NCI-H510A (cell line): ENCODE measurements at regions not wholly inside any gene's neighbourhood (a gene's known extent, or its start where the extent isn't known, plus 50 kb on each side); places are given as distances from the start of the nearest gene placed in this dataset.

Experiments used
- DNase-seq: peaks from one replicate; lab custom pipeline; 2025; lab: John Stamatoyannopoulos, UW

DNA sequence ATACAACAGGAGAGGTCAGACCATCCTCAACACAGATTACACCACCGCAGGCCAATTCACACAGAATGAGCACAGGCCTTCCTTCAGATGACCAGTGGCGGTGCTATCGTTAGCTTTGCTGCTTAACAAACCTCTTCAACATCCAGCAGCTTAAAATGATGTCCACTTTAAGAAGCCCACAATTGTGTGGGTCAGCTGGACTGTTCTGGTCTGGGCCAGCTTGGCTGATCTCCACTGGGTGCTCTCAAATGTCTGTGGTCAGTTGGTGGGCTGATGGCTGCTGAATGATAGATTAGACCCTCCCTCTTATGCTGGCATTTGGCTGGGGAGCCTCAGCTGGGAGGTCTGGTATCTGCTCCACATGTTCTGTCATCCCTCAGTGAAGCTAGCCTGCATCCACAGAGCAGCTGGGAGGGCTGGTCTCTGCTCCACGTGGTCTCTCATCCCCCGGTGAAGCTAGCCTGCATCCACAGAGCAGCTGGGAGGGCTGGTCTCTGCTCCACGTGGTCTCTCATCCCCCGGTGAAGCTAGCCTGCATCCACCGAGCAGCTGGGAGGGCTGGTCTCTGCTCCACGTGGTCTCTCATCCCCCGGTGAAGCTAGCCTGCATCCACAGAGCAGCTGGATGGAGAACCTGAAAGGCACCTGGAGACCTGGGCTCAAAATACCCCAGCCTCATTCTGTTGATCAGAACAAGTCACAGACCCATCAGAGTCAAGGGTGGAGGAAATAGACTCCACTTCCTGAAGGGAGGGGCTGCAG, 203.6 kb upstream of the DIO3 start:
- DNase-seq, result no peak

DNA sequence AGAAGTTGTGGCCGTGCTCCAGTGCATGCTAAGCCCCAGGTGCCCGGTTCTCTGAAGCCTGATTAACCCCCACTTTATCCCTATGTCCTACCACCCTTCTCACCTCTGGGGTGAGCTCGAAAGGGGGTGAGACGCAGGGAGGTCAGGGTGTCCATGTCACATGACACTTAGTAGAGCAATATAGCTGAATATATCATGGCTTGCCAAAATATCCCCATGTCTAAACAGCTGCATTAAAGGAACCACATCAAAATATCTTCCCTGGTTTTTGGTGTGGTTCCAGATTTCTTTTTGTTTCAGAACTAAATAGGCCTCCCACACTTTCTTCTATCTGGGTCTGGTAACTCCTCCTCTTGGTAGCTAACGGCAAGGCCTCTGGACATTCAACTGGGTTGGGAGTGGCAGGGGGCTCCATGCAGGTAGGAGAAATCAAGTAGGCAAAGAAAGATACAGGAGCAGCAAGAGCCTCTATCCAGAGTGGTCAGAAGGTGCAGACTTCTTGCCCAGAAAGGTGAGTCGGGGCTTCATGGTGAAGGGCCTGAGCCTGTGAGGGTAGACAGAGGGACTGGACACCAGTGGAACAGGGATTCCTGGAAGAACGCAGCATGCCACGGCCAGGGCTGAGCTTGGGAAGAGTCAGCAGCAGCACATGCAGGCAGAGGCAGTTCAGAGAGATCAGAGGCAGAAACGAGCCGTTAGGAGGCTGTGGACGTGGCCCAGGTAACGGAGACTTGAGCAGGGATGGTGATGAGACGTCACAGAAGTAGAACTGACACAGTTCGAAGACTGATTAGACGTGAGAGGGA, 202.8 kb upstream of the DIO3 start:
- DNase-seq, result no peak

DNA sequence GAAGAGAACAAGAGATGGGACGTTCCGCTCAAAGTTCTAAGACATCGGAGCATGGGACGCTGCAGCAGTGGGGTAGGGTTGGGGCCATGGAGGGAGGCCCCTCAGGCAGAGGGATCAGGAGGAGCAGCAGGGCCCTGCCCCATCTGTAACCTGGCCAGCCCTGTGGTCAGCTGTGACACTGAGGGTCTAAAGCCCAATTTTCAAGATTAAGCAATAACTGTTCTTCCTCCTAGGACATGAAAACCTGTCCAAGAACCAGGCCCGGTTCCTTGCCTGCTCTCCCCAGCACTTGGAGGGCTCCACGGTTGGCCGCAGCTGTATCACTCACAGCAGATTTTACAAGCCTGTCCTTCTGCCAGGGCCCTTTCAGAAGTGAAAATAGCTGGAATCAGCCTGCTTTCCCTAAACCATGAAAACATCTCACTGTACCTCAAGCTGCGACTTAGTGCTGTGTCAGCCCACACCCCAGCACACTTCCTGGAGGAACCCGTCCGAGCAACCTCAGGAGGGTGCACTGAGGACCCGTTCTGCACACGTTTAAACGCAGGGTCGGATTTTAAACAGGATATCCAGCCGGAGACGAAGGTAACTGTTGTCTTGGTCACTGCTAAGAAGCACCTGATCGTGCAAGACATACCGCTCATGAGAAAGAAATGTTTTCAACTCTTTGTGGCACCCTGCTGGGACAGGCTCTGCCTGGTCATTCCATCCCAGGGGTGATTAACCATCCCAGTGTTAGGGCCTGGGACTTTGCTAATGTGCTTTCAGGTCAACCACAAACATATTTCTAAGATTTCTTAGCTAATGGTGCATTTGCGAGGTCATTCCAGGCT, 201.9 kb upstream of the DIO3 start:
- no peak for DNase-seq

DNA sequence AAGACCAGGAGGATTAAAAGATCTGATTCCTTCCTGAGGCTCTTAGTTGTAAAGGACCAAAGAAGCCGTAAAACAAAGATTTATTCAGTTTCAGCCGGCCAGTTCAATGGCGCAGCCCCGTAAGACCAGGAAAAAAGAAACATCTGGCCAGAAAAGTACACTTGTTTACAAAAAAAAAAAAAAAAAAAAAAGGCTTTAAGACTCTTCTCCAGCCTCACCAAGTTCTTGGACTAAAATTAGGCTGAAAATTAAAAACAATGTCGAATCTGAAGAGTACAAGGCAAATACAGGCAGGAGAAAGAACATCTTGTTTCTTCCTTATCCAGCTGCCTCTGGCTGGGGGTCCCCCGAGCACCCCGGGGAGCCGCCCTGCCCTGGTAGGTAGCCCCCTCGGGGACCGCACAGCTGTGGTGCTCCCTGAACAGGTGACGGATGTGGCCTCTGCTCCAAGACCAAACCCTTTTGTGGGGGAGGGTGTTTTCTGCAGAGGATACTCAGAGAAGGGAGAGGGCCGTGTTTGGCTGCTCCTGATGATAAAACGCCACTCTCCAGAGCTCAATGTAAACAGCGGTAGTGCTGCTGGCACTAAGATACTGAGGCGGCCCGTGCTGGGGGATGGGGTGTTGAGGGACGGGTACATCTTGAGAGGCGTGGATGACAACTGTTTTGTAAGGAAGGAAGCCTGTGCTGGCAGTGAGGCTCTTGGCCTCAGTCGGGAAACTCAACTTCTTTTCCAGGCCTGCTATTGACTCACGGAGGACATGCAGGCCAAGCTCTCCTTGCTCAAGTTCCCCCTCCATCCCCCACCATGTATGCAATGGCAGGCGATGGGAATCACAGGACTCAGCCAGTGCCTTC, 201.0 kb upstream of the DIO3 start:
- DNase-seq, result peak; percentile 78

DNA sequence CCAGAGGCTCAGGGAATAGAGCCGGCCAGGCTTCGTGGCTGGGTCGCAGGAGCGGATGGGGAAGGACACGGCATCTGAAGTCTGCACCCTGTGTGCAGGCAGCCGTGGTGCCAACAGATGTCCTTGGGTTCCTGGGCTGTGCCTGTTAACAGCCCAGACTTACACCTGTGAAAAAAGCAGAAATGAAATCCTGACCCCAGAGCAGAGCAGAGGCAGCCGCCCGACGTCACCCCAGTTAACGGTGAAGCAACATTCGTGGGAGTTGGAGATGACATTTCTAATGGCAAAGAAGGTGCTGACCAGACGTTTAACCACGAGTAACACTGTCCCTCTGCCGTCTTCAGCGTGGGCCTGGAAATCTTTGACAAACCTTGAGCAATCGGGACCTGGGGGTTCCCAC, 200.3 kb upstream of the DIO3 start:
- no peak for DNase-seq

DNA sequence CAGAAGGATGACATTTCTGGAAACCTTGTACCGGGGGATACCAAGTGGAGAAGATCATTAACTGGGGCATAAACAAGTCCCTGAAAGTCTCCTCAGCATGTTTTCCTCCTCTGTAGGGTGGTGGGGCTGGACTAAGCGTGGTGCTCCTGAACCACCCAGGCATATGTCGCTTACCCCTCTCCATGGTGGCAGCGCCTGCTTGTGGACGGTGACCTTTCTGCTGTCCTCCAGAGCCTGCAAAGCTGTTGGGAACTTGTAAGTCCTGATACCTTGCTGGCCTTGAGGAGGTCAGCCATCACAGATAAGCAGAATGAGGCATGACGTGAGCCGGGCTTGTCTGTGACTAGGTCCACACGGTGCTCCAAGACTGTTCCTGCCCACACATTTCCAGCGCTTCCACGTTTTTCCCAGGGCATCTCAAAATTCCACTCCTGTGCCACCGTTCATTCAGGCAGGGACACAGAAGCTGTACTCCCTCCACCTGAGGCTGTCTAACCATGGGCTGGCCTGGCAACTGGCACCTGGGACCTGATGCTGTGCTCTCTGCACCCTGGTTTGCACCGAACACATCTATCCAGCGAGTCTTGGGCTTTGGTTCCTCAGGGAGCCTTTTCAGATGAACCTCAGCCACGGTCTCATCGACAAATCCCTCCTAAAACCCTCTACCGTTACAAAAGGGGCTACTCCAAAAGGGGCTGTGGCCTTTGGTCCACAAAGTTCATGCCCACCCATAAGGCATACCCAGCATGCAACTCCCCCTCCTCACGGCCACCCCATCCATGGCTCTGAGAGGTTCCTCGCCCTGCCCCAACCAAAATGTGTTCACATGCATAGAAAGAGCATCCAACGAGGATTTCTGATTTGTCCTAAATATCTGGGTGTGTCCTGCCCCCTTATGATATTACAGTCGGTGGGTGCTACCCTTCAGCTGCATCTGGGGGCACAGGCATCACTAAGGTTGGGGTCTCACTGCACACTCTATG, 199.6 kb upstream of the DIO3 start:
- no peak for DNase-seq

DNA sequence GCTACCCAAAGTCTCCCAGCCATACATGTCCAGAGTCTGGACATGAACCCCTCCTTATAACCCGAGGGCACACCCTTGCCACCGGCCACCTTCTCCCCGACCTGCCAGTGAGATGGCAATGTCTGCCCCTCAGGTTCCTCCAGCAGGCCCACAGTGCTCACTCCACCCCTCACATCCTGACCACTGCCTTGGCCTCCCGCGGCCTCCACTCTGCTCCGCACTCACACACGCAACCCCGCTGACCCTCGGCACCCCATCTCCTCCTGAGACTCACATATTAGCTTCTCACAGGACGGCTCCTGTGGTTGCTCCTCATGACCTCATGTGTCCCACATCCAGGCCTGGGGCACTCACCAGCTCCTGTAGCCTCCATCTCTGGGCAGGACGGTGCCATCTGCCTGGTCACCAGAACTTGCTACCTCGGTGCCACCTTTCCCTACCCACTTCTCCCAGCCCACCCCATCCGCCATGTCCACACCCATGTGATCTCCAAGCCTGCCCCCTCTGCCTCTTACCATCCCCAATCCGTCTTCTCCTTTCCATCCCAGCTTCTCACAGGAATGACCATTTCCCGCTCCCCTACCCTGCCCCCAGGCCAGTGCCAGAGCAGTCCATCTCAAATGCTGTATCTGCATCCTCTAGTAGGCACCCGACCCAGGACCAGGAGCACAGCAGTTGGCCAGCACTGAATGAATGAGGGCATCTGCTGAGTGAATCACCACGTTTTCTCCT, 198.6 kb upstream of the DIO3 start:
- no peak for DNase-seq

DNA sequence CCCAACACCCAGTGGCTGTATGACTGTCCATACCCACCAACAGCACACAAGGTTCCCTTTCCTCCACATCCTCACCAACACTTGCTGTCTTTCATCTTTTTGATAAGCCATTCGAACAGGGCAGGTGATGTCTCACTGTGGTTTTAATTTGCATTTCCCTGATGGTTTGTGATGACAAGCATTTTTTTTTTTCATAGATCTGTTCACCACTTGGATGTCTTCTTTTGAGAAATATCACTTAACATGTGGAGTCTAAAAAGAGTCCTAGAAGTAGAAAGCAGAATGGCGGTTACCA, 198.1 kb upstream of the DIO3 start:
- DNase-seq, result no peak

DNA sequence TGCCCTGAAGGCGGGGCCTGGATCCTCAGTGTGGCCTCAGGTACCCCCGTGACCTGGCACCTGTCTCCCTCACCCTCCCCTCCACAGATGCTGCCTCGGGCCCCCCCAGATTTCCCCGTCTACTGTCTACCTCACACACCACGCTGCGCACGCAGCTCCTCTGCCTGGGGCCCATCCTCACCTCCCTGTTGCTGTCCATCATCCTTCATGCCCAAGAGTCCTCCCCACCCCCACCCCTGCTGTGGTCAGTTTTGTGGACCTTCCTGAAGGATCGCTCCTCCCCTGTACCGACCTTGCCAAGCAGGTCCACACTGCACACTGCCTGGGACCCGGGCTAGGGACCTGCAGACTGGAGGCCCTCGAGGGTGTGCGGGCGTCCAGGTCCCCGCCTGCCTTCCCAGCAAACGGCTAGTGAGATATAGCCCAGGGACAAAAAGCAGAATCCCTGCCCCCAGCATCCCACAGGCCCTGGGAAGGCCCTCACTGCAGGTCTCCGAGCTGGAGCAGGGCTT, 197.4 kb upstream of the DIO3 start:
- DNase-seq, result no peak

DNA sequence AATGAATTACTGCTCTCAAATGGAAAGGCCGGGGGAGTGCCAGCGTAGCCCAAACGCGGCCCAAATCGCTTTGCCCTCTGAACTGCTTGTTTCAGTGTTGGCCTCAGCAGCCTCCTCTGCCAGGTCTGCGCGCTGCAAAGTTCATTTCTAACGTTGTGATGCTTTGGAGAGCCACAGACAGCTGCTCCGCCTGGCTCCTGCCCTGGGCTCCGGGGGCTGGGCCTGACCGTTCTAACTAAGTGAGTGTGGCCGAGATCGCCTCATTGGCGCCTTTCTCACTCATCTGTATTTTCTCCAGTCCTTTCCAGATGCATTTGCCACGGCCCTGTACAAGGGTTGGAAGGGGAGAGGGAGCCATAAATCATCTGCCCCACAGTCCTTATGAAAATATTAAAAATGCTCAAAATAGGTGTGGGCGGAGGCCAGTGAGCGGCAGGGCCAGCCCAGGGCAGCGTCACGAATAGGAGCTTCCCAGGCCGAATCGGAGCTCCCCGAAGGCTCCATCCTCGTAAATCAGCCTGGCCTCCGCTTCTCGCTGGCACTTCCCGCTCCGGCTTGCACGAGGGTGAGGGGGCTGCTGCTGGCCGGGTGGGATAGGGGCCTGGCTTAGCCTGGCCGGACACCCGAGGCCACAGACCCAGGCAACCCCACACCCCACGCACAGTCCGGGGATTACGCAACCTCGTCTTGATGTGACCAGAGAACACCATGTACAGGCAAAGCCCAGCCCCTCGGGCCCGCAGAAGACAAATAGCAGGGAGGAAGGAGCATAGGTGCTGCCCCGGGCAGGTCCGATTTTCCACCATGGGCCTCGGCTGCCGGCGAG, 196.6 kb upstream of the DIO3 start:
- no peak for DNase-seq

DNA sequence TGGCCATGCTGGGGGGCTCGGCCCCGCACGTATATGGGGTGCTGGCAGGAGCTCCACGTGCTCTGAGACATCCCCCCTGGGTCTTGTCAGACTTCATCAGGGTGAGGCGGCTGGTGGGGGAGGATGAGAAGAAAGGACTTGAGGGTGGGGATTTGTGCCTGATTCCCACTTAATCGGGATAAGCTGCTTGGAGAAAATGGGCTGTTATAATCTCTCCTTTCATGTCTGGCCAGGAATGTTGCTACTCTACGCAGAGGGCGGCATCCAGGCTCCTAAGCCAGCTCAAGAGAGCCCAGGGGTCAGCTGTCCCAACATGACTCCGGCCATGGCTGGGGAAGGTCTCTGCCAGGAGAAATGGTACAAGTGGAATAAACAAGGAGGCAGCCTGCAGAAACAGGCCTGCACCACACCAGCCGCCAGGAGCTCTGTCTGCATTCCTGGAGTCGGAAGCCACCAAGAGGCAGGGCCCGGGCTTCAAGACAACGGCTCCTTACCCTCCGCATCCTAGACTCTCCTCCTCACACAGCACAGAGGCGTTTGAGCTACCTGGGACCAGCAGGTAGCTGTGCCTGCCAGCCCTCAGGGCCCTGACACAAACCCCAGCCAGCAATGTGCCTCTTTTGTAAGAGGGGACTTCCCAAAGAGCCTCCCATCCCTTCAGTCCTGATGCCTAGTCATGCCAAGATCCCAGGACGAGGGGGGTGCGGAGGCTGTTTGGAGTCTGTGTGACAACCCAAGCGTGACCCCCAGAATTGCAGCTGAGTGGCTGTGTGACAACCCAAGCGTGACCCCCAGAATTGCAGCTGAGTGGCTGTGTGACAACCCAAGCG, 195.8 kb upstream of the DIO3 start:
- no peak for DNase-seq

DNA sequence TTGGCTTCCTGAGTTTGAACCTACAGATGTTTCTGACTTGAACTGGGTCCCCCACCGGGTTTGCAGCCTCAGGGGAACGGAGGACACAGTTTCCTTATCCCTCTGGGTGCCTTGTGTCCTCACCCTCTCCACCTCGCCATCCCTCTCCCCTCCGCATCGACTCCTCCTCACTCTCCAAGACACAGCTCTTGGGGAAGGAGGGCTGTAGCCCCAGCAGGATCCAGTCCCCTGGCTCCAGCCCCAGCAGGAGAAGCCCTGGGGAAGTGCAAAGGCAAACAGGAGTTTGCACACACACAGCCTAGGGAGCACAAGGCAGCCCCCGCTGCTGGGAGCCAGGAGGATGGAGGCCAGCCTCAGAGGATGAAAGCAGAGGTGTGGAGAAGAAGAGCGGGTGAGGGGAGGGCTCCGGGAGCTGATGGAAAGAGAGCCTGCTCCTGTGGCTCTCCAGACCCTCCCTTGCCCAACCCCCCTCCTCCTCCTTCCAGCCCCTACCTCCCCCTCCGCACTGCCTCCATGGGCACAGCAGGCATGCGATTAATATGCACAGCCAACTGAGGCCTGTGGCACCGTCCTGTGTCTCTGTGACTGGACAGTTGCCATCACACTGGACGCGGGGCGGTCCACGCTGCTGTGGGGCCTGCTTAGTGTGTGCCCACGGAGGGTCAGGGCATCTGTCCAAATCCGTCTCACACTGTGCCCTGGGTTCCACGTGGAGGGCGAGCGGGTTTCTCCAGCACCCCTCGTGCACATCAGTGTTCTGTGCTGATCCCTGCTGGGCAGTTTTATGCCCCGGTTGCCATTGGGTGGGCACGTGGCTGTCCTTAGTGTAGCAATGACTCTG, 193.7 kb upstream of the DIO3 start:
- DNase-seq, result no peak

DNA sequence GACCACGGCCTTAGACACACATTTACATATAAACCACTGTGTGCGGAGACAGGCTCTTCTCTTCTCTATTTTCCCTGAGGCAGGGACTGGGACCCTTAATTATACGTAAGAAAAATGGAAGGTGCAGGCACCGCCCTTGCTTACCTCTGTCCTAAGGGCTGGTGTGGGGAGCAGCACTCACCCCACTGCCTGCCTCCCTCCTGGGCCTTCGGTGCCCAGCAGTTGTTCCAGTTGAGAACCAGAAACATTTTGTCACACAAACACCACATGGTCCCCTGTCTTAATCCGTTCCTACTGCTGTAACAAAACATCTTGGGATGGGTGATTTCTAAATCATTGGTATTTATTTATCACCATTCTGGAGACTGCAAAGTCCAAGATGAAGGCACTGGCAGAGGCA, 192.7 kb upstream of the DIO3 start:
- DNase-seq, result no peak

DNA sequence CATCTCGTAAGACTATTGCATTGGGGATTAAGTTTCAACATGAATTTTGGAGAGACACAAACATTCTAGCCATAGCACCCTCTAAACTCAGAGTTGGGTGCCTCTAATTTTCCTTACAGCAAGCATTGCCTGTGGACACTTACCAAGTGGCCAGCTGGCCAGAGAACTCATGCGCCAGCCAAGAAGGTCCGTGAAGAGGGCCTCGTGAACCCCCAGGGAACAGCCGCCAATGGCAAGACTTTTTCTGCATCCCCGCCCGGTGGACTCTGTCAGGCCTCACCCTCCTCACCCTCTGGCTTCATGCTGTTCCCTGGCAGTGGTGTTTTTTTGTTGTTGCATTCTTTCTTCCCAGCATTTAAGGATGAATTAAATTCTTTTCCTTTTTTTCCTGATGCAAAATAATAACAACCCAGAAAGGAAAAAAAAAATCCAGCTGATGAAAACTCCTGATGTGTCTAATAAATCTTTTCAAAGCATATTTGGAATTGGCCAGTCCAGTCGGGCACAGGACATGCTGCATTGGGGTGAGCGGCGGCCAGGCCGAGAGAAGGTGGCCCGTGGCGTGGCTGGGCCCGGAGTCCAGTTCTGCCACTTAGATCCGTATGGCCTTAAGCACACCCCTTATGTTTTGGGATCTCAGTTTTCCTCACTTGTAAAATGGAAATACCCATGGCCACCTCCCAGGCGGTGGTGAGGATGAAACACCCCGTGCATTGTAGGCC, 191.9 kb upstream of the DIO3 start:
- DNase-seq, result no peak

DNA sequence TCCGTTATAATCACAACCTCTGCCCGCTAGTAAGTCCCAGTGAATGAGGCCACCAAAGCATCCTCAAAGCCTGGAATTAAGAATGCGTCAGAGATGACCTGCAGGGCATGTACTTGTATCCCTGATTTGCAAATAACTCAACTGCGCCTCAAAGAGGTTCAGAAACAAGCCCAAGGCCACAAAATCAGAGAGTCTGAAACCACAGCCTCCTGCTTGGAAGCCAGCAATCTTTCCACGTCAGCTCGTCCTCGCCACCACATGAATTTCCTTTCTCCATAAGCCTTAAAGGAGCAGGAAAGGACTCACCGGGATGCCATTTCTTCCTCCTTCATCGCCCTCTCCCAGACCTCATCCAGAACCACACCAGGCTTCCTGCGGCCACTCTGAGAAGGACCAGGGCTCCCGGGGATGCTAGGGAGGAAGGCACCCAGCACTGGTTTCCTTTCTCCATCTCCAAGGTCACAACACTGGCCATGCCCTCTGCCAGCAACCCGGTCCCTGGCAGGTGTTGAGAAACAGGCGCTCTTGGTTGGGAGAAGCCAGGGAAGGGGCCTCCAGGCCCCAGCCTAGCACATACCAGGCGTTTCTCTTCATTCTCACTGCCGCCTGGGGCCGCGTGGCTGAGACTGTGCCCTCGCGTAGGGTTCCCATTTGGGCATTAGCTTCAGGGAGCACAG, 191.2 kb upstream of the DIO3 start:
- DNase-seq, result no peak
